ENCODE measurements at regions not wholly inside any gene's neighbourhood (a gene's known extent, or its start where the extent isn't known, plus 50 kb on each side); places are given as distances from the start of the nearest gene placed in this dataset.
"Not testable (repeated sequence)": the region's sequence is repeated elsewhere in the genome, so short reads cannot be mapped to it uniquely, and the experiment has no call there.

DNA sequence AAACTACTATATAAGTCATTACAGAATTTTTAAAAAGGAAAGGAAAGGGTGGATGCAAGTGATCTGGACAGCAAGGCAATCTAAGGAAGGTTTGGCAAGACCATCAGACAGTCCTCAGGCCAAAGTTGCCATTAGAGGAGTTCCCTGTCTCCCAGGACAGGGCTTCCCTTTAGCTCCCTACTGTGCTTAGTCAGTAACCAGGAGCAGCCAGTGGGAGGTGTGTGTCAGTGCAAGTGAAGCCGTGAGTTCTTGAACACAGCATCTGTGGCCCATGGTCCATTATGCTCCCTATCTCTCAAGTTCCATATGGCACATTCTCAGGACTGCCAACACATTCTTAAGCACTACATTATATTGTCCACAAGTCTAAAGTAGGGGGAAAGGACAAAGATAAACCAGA, 175.2 kb upstream of the FAM174A start:
- not testable (repeated sequence) for TF ChIP-seq TCF12, POLR2AphosphoS5 (IDR thresholded peaks at IDR 0.05; ENCODE audit: low read depth, low read length)

All from H1 (cell line).